Stimulated activated CD4-positive, alpha-beta T cell treated with anti-CD3 and anti-CD28 coated beads, Interleukin-1b, Interleukin-23, amount 100 ng/mL, for 1 hour (primary cell): ENCODE measurements at regions not wholly inside any gene's neighbourhood (a gene's known extent, or its start where the extent isn't known, plus 50 kb on each side); places are given as distances from the start of the nearest gene placed in this dataset.
"Not testable (repeated sequence)": the region's sequence is repeated elsewhere in the genome, so short reads cannot be mapped to it uniquely, and the experiment has no call there.

Experiments used
- DNase-seq, 2 donors: peaks; one replicate each; pipeline ENCODE4 v3.0.0-alpha.2; 2020; ENCODE audit warnings: low read depth in 2 of 2

DNA sequence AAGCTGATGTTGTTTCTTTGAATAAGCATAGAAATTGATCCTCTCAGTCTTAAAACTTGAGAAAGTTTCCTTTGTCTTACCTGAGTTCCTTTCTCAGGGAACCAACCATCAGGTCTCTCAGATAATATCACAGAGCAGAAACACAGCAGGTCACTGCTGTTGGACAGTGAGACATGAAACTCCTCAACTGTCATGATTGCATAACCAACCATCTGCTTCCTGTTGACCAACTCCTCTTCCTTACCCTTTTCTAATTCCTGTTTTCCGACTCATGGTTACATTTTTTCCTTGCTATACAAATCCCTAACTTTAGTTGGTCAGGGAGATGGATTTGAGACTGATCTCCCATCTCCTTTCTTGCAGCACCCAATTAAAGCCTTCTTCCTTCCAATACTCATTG lies 845.3 kb downstream of the FAM181B start:
- no peak for DNase-seq

DNA sequence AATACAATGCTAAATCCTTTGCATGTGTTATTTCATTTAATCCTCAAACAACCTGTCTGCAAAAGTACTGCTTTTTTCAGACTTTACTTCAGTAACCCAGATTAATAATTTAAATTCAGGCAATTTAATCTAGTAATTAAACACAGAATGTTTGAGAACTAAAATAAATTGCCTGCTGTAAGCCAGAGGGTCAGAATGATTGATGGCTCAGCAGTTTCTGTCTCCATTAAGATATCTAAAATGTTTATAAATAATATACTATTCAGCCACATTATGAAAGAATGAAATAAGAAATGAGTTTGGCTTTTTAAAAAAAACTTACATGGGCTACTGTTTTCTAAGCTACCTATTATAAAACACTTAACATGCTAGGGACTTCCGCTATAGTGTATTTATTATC lies 846.0 kb downstream of the FAM181B start:
- DNase-seq: no peak

DNA sequence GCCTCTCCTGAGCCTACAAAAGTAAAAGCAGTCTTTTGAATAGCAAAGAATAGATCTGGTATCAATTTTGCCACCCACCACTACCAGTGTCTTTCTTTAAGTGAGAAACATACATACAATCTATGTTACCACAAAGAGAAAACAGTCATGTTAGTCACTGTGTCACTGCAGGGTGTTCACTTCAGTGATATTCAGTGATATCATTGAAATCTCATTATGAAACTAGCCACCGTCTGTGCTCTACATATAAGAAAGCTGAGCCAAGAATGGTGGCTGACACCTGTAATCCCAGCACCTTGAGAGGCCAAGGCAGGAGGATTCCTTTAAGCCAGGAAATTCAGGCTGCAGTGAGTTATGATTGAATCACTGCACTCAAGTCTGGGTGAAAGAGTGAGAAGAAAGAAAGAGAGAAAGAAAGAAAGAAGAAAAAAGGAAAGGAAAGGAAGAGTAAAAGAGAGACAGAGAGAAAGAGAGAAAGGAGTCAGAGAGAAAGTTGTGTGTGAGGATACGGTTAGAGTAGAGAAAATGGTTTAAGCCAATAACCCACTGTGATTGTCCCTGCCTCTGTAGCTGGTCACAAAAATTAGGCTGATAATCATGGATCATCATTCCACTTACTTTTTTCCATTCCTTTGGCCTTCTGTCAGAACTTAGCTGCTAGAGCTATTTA lies 847.1 kb downstream of the FAM181B start:
- DNase-seq: no peak

DNA sequence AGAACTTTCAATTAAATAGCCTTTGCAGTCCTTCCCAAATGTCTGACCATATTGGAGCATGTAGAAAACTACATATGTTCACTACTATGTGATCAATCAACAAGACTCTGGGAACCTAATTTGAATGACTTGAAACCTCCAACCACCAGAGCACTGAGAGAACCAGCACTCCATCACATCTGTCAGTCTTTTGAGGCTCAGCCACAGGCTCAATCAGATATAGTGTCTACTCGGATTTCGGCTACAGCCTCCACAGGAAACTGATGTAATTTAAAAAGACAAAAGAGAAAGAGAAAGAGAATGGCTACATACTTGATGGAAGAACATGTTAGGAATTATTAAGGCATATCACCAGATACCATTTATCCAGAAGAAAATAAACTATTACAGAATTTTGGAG lies 859.0 kb downstream of the FAM181B start:
- DNase-seq: no peak

DNA sequence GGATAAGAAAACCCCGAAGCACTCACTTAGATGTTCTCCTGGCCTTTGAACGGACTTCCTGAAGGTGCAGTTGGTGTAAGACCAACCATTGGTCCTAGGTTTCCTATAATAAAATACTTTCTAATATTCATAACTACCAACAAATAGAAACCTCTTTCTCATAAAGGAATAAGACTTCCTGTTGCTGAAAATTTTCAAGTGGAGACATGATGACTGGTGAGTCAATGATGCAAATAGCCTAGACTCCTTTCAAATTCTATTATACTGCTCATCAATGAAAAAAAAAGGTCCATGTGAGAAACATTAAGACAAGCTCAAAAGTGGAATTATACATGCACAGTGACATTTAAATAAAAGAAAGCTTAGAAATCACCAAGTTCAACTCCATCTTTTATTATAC lies 862.8 kb downstream of the FAM181B start:
- no peak for DNase-seq

DNA sequence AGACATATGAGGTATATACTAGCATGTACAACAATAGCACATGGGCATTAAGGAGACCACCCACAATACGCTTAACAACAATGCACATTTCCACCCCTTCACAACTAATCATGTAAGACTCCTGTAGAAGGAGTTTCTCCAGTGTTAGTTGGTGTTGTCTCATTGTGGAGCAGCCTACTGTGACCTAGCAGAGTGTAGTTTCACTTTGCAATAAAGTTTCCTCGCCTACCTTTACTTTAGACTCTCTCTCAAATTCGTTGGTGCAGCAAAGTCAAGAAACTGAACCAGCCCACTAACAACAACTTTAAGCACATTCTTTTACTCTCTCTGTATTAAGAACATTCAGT lies 863.6 kb downstream of the FAM181B start:
- no peak for DNase-seq

DNA sequence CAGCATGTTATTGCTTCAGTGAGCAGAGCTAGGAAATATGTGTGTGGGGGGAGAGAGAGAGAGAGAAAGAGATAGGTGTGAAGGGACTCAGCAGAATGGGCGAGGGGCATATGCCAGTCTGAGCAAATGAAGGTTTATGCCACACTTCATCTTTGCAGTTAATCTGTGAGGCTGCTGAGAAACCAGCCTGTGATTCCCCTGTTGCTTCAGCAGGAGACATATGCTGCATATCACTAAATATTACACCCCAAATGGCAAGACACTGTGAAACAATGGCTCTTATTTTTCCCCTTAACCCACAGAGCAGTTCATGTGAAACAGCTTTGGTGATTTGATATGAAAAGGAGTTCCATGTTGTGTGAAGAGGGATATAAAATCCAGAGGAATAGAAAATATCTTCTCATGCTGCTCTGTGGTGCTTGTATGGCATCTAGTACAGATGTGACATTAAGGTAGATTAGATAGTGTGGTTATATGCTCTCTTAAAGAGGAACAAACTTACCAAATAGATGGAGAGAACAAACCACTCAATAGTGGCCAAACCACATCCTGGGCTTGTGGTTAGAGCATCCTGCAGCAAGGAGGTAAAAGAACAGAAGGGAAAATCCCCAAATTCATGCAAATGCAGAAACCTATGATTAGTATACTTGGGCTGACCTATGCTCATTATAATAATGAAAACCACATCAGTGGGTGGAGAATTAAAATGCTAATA lies 864.2 kb downstream of the FAM181B start:
- DNase-seq: peak; percentile 29 to 34

DNA sequence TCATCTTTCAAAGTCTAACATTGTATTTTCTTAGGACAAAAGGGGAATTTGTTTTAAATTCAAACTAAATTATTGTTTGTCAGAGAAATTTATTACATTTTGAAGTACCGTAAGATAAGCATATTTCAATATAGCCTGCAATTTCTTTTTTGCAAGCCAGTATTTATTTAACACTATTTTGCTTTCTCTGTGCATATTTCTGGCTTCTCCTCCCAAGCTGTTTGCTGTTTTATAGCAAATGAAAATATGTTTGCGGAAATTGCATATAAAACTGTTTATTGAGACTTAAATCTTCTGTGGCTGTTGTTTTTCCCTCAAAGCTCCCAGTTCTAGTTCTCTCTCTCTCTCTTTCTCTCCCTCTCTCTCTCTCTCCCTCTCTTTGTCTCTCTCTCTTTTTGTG lies 866.8 kb downstream of the FAM181B start:
- DNase-seq: no peak

DNA sequence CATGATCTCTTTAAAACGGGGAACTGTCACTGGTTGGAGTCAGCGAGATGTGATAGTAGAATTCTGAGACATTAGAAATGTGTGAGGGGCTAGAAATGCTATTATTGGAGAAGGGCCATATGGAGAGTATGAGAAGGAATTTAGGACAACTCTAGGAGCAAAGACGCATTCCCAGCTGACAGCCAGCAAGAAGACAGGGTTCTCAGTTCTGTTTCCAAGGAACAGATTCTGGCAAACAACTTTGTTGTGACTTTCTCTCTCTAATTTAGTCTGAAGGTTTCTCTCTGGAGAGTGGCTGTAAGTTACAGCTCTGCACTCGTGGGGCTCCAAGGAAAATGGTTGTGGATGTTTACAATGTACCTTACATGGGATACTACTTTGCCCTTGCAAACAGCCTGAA lies 876.3 kb downstream of the FAM181B start:
- DNase-seq: no peak

DNA sequence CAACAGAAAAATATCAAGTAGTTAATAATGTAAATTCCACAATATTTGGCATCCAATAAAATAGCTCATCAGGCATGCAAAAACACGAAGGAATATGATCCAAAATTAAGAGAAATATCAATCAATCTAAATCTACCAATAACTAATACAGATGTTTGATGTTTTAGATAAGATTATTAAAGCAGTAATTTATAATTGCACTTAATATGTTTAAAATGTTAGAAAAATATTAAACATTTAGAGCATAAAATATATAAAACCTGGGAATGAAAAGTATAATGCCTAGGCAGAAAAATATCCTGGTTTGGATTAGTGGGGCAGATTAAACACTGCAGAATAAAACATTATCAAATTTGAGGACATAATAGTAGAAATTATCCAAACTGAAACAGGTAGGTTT lies 879.9 kb downstream of the FAM181B start:
- no peak for DNase-seq

DNA sequence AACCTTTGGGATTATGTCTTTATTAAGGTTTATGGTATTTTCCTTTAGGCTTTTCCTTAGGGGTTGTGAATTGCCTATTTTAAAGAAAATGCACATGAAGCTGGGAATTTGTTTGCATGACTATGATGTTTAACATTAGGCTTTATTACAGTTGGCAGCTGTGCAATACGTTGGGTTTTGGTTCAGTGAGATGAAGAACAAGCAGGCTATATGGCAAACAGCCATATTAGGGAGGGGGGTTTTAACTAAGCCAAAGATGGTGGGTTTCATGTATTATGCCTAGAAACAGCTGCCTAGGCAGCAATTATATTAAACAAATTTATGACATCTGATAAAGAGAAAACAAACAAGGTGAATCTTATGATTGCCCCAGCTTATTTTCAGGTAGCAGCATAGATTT lies 880.8 kb downstream of the FAM181B start:
- no peak for DNase-seq

DNA sequence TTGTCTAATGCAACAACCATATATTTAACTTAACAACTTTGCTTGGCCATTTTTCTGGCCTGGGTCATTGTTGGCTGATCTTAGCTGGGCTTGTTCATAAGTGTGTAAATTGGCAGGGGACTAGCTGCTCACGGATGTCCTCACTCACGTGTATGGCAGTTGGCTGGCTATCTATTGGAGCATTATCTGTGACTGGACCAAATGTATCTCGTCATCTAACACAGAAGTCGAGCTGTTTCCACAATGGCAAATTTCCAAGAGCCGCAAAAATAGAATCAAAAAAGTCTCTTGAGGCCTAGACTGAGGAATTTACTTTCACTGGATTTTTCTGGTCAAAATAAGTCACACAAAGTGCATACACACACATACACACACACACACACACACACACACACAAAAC lies 893.3 kb downstream of the FAM181B start:
- no peak for DNase-seq

DNA sequence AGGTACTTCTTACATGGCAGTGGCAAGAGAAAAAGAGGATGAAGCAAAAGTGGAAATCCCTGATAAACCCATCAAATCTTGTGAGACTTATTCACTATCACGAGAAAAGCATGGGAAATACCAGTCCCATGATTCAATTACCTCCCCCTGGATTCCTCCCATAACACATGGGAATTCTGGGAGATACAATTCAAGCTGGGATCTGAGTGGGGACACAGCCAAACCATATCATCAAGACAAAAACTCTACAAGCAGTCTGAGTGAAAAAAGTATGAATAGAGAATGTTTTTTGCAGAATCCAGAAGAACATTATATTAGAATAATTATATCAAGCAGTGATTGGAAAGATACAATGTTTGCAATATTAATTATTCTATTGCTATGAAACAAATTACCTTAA lies 893.7 kb downstream of the FAM181B start:
- DNase-seq: no peak

DNA sequence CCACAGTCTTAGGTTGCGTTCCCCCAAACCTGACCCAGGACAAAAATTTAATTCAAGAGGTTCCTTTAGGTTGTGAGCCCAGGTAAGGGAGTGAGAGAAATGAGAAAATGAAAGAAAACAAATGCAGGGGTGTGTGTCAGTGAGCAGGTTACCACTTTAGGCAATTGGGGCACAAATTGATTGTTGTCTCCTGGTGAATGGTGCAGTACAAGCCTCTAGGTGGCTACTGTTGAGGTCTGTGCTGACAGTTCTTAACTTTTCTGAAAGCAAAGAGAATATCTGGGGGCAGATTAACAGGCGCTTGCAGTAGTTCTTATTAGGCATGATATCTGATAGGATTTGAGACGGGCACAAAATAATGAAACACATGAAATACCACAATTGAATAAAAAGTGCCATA lies 894.6 kb downstream of the FAM181B start:
- DNase-seq: no peak

DNA sequence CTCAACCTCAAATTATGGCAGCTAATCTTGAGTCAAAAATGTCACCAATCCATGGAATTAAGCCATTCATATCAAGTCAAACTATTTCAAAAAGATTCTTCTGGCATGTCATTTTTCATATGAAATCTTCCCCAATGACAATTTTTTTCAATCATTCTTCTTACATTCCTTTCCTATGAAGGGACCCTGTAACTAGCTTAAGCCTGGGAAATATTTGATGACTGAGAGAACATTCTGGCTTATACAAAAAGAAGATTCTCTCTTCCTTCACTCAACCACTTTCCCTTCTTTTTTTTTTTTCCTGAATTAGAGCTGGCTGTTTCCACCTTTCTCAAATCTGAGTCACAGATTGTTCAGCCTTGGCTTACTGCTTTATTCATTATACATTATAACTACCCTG lies 903.7 kb downstream of the FAM181B start:
- no peak for DNase-seq

DNA sequence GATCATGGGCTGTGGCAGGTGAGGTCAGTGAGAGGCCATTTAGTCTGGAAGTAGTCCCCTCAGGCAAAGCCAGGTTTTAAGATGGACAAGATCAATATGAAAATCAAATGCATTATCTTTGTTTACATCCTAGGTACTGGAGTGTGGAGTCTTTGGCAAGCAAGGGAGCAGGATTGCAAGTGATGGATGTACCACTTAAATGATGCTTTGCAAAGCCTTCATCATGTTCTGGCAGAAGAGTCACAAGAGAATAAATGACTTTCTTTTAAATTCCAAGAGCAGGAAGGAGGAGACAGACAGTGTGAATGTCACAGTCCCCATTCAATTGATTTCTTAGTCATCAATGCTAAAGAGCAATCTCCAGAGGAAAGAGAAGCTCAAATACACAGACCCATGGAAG lies 908.3 kb downstream of the FAM181B start:
- no peak for DNase-seq

DNA sequence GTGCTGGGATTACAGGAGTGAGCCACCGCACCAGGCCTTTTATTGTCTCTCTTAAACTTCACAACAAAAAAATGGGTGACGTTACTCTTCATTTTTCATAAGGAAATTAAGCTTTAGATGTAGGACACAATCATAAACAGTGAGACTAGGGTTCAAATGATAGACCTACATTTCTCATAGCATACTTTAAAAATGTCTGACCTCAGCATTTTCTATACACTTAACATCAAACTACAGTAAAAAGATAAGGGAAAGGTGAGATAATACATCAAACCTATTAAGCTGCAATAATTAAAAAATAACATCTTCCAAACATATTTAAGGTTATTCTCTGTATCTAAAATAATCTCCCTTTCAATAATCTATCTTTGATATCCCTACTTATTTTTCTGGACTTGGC lies 914.2 kb downstream of the FAM181B start:
- no peak for DNase-seq

DNA sequence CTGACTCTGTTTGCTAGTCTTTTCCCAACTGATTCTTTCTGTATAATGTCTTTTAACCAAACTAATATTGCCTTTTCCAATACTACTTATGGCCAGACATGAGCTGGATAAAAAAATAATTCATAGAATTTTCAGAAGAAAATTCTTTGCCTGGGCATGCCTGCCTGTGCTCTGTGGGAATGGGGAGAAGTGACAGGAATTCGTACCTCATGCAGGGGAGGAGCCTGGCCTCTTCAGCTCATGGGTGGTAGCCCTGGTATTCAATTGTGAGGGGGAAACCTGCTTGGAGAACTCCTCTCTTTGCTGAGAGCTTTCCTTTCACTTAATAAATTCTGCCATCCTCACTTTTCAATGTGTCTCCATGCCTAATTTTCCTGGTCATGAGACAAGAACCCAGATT lies 928.8 kb downstream of the FAM181B start:
- no peak for DNase-seq

DNA sequence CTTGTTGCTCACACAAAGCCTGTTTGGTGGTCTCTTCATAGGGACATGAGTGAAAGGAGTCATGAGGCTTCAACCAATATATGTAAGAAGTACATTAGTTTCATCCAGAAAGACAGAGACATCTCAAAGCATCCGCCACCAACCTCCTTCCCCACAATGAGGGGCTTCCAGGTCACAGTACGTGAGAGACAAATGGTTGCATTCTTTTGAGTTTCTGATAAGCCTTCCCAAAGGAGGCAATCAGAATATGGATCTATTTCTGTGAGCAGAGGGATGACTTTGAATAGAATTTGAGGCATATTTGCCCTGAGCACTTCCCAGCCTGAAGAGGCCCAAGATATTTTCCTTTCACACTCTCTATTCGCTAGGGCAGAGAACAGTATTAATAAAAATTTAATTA lies 931.1 kb downstream of the FAM181B start:
- DNase-seq: no peak

DNA sequence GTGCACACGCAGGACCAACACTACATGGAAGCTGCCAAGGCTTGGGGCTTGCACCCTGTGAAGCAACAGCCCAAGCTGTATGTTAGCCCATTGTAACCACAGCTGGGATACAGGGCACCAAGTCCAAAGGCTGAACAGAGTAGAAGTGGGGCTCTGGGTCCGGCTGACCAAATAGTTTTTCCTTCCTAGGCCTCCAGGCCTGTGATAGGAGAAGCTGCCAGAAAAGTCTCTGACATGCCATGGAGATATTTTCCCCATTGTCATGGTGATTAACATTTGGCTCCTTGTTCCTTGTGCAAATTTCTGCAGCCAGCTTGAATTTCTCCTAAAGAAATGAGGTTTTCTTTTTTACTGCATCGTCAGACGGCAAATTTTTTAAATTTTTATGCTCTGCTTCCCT lies 941.2 kb downstream of the FAM181B start:
- DNase-seq: no peak

DNA sequence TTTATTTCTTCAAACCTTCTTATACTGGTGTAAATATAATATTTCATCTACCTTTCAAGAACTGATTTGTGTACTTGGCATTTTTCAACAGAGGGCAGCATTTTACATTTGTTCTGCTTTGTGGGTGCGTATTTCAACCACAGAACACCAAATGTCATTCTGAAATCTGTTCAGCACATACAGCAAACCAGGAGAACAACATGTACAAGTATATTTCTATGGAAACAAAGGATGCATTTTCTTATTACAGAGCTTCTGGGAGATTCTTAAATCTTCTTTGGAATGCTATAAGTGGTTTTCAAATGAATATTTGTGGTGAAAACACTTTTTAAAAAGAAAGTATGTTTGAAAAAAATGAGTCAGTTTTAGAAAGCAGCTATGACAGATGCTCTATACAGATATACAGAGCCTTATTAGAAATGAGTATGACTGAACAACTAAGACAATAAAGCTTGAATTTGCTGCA lies 946.0 kb downstream of the FAM181B start:
- DNase-seq: no peak

DNA sequence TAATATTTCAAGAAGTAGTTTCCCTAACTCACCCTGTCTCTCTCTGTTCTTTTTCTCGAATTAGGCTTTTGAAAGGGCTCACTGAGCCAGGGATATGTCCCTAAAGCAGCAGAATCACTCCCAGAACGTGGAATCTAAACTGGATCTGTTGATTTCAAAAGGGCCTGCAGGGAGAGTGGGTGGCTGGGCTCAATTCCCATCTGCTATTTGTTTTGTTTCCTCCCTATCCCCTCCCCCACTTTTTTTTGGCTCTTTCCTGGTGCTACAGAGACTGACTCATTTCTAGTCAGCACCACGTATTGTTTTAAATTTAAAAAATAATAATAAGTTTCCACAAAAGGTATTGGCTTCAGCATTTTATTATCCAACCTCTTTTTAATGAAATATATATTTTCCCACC lies 961.5 kb downstream of the FAM181B start:
- no peak for DNase-seq

DNA sequence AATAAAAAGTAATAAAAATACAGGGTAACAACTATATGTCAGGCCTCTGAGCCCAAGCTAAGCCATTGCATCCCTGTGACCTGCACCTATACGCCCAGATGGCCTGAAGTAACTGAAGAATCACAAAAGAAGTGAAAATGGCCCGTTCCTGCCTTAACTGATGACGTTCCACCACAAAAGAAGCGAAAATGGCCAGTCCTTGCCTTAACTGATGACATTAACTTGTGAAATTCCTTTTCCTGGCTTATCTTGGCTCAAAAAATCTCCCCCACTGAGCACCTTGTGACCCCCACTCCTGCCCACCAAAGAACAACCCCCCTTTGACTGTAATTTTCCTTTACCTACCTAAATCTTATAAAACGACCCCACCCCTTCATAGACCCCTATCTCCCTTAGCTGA lies 963.8 kb downstream of the FAM181B start:
- not testable (repeated sequence) for DNase-seq
